ENCODE measurements at regions not wholly inside any gene's neighbourhood (a gene's known extent, or its start where the extent isn't known, plus 50 kb on each side); places are given as distances from the start of the nearest gene placed in this dataset.

- no peak for TF ChIP-seq CTCF (conservative IDR thresholded peaks at IDR 0.05)
- no peak for TF ChIP-seq ZFX (IDR thresholded peaks at IDR 0.05)
Observed at GRCh38 chr11:95375451-95375850, 144.4 kb upstream of the SESN3 start.

All from C4-2B (cell line).